D341Med (cell line): ENCODE measurements at regions not wholly inside any gene's neighbourhood (a gene's known extent, or its start where the extent isn't known, plus 50 kb on each side); places are given as distances from the start of the nearest gene placed in this dataset.

Experiments used
- DNase-seq: peaks from one replicate; pipeline ENCODE4 v3.0.0; 2012; ENCODE audit warnings: low spot score

- DNase-seq = no peak
Observed at GRCh38 chr10:62746951-62747729, 57.4 kb upstream of the ADO start.

- DNase-seq = no peak
Observed at GRCh38 chr10:62748386-62748785, 56.1 kb upstream of the ADO start.

- no peak for DNase-seq
Observed at GRCh38 chr10:62749093-62749683, 55.3 kb upstream of the ADO start.
